Omental fat pad (tissue), 3 donors: ENCODE measurements at regions not wholly inside any gene's neighbourhood (a gene's known extent, or its start where the extent isn't known, plus 50 kb on each side); places are given as distances from the start of the nearest gene placed in this dataset.
"Not testable (repeated sequence)": the region's sequence is repeated elsewhere in the genome, so short reads cannot be mapped to it uniquely, and the experiment has no call there.

Experiments
- ATAC-seq: fragments of 150-250 bp; one replicate; pipeline ENCODE4 v1.9.1; 2016; ENCODE audit warnings: mild to moderate bottlenecking, moderate library complexity; ENCODE audit not compliant: low FRiP score
- DNase-seq: peaks from one replicate; pipeline ENCODE4 v3.0.0-alpha.2; 2019; ENCODE audit warnings: low spot score
- TF ChIP-seq, protein P1 (sequence below), 3 donors: fragments of 450-650 bp; IDR thresholded peaks; one replicate each; pipeline ENCODE4 v1.5.1; 2016 to 2017; ENCODE audit warnings: antibody characterized with exemption in 3 of 3, mild to moderate bottlenecking in 3 of 3, moderate library complexity in 2 of 3

- DNase-seq, result no peak
- TF ChIP-seq, protein P1, sequence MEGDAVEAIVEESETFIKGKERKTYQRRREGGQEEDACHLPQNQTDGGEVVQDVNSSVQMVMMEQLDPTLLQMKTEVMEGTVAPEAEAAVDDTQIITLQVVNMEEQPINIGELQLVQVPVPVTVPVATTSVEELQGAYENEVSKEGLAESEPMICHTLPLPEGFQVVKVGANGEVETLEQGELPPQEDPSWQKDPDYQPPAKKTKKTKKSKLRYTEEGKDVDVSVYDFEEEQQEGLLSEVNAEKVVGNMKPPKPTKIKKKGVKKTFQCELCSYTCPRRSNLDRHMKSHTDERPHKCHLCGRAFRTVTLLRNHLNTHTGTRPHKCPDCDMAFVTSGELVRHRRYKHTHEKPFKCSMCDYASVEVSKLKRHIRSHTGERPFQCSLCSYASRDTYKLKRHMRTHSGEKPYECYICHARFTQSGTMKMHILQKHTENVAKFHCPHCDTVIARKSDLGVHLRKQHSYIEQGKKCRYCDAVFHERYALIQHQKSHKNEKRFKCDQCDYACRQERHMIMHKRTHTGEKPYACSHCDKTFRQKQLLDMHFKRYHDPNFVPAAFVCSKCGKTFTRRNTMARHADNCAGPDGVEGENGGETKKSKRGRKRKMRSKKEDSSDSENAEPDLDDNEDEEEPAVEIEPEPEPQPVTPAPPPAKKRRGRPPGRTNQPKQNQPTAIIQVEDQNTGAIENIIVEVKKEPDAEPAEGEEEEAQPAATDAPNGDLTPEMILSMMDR (IDR thresholded peaks at IDR 0.05), result no peak
- ATAC-seq, result no peak
These were observed 602.4 kb downstream of the COL12A1 start for GRCh38 chr6:74603322-74604076.

GRCh38 chr6:74602206-74602605 lies 603.6 kb downstream of the COL12A1 start:
- DNase-seq (no peak), ATAC-seq (no peak)
- TF ChIP-seq, protein P1 (IDR thresholded peaks at IDR 0.05), result no peak

GRCh38 chr6:74598462-74599393 lies 607.1 kb downstream of the COL12A1 start:
- TF ChIP-seq, protein P1 (IDR thresholded peaks at IDR 0.05), result no peak
- no peak for ATAC-seq

GRCh38 chr6:74597840-74598239 lies 608.0 kb downstream of the COL12A1 start:
- ATAC-seq (no peak), DNase-seq (no peak)
- TF ChIP-seq, protein P1 (IDR thresholded peaks at IDR 0.05), result no peak

More at GRCh38 chr6:74598462-74599393, 607.1 kb downstream of the COL12A1 start:
- no peak for DNase-seq

GRCh38 chr6:74597266-74597665 lies 608.6 kb downstream of the COL12A1 start:
- ATAC-seq, result no peak
- TF ChIP-seq, protein P1 (IDR thresholded peaks at IDR 0.05), result no peak
- DNase-seq, result no peak

DNA sequence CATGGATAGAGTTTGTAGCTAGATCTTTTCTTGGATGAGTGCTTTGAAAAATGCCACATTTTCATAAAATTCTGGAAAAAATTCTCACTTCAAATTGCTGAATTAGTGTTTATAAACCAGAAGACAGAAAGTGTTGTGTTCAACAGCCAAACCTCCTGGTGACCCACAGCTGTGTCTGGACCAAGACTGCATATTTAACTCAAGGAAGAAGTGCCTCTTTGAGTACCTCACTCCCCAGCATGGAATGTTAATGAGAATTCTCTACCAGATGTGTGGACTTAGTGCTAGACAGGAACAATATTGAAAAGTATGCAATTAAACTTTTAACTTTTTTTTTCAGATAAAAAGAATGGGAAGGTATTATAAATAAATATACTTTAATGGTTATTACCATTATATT lies 609.3 kb downstream of the COL12A1 start:
- TF ChIP-seq, protein P1 (IDR thresholded peaks at IDR 0.05), result no peak
- ATAC-seq (no peak), DNase-seq (no peak)

GRCh38 chr6:74594350-74594749 lies 611.5 kb downstream of the COL12A1 start:
- DNase-seq, ATAC-seq: not testable (repeated sequence)
